ENCODE measurements at regions not wholly inside any gene's neighbourhood (a gene's known extent, or its start where the extent isn't known, plus 50 kb on each side); places are given as distances from the start of the nearest gene placed in this dataset.
"Not testable (repeated sequence)": the region's sequence is repeated elsewhere in the genome, so short reads cannot be mapped to it uniquely, and the experiment has no call there.

GRCh38 chr3:11717301-11717700 lies 73.6 kb upstream of the VGLL4 start:
- Mint-ChIP-seq H3K4me3 (peak overlapping the region; percentile 53 to 94 (median 55)), H3K36me3 (ENCODE audit: low read depth) (no peaks in the 10 kb centered on the region), H3K4me1 (peaks cover 35% of the 10 kb centered on the region), H3K27ac (peak overlapping the region in 2 of 3 experiments; percentile 98 to 100), H3K27me3 (ENCODE audit: low read depth) (peaks cover 3% of the 10 kb centered on the region), H3K9me3 (no peaks in the 10 kb centered on the region)
- TF ChIP-seq CTCF (IDR thresholded peaks at IDR 0.05; ENCODE audit: unreplicated experiment in 3 of 3): no peak

GRCh38 chr3:11716573-11717290 lies 73.0 kb upstream of the VGLL4 start:
- H3K4me1 Mint-ChIP-seq: peaks cover 35% of the 10 kb centered on the region
- H3K4me3 Mint-ChIP-seq: peak overlapping the region; percentile 9 to 55 (median 53)
- H3K27me3 Mint-ChIP-seq (ENCODE audit: low read depth): peaks cover 3% of the 10 kb centered on the region
- no peak for TF ChIP-seq CTCF (IDR thresholded peaks at IDR 0.05; ENCODE audit: unreplicated experiment in 3 of 3)
- H3K27ac Mint-ChIP-seq: peak overlapping the region in 2 of 3 experiments; percentile 40 to 50
- peaks cover 4% of the 10 kb centered on the region for H3K9me3 Mint-ChIP-seq
- H3K36me3 Mint-ChIP-seq (ENCODE audit: low read depth): peaks cover 5% of the 10 kb centered on the region

GRCh38 chr3:11713171-11713570 lies 69.5 kb upstream of the VGLL4 start:
- peaks cover 13% of the 10 kb centered on the region for H3K4me1 Mint-ChIP-seq
- H3K36me3 Mint-ChIP-seq (ENCODE audit: low read depth): peaks cover 25% of the 10 kb centered on the region
- no peak for TF ChIP-seq CTCF (IDR thresholded peaks at IDR 0.05; ENCODE audit: unreplicated experiment in 3 of 3)
- H3K9me3 Mint-ChIP-seq: peaks cover 8% of the 10 kb centered on the region
- no peak overlapping the region for H3K4me3 Mint-ChIP-seq
- H3K27ac Mint-ChIP-seq: no peak overlapping the region
- no peaks in the 10 kb centered on the region for H3K27me3 Mint-ChIP-seq (ENCODE audit: low read depth)

GRCh38 chr3:11712646-11713045 lies 68.9 kb upstream of the VGLL4 start:
- Mint-ChIP-seq H3K36me3 (ENCODE audit: low read depth) (peaks cover 30% of the 10 kb centered on the region), H3K4me1 (peaks cover 9% of the 10 kb centered on the region), H3K27ac (no peak overlapping the region), H3K27me3 (ENCODE audit: low read depth) (no peaks in the 10 kb centered on the region), H3K9me3 (peaks cover 8% of the 10 kb centered on the region), H3K4me3 (no peak overlapping the region)
- no peak for TF ChIP-seq CTCF (IDR thresholded peaks at IDR 0.05; ENCODE audit: unreplicated experiment in 3 of 3)

- TF ChIP-seq CTCF (IDR thresholded peaks at IDR 0.05; ENCODE audit: unreplicated experiment in 3 of 3): no peak
- Mint-ChIP-seq H3K9me3 (peaks cover 8% of the 10 kb centered on the region), H3K27me3 (ENCODE audit: low read depth) (no peaks in the 10 kb centered on the region), H3K36me3 (ENCODE audit: low read depth) (peaks cover 33% of the 10 kb centered on the region), H3K4me3 (no peak overlapping the region), H3K4me1 (peaks cover 9% of the 10 kb centered on the region), H3K27ac (no peak overlapping the region)
Measured at GRCh38 chr3:11711876-11712275, 68.2 kb upstream of the VGLL4 start.

- Mint-ChIP-seq H3K27me3 (ENCODE audit: low read depth) (no peaks in the 10 kb centered on the region), H3K4me3 (no peak overlapping the region), H3K27ac (no peak overlapping the region), H3K36me3 (ENCODE audit: low read depth) (peaks cover 41% of the 10 kb centered on the region), H3K4me1 (peaks cover 4% of the 10 kb centered on the region), H3K9me3 (peaks cover 8% of the 10 kb centered on the region)
- no peak for TF ChIP-seq CTCF (IDR thresholded peaks at IDR 0.05; ENCODE audit: unreplicated experiment in 3 of 3)
Measured at GRCh38 chr3:11709782-11710181, 66.1 kb upstream of the VGLL4 start.

GRCh38 chr3:11707084-11707483 lies 63.4 kb upstream of the VGLL4 start:
- not testable (repeated sequence) for H3K27ac Mint-ChIP-seq; H3K4me3 Mint-ChIP-seq; H3K9me3 Mint-ChIP-seq; H3K4me1 Mint-ChIP-seq; H3K27me3 Mint-ChIP-seq (ENCODE audit: low read depth)
- peaks cover 45% of the 10 kb centered on the region for H3K36me3 Mint-ChIP-seq (ENCODE audit: low read depth)
